Lung (tissue), 11 donors: ENCODE measurements at regions not wholly inside any gene's neighbourhood (a gene's known extent, or its start where the extent isn't known, plus 50 kb on each side); places are given as distances from the start of the nearest gene placed in this dataset.

Experiments used
- ATAC-seq: fragments of 200-7000 bp; cut with Tn5 transposase; one replicate; pipeline ENCODE4 v1.9.1; 2020; ENCODE audit warnings: moderate number of reproducible peaks; ENCODE audit not compliant: insufficient read depth, low FRiP score
- DNase-seq, 3 donors: peaks; one replicate each; pipeline ENCODE4 v3.0.0-alpha.2; 2013 to 2017
- H3K27ac ChIP-seq, 2 donors: one replicate each; pipeline ENCODE4 v1.5.1; 2013; ENCODE audit warnings: mild to moderate bottlenecking in 2 of 2, moderate library complexity in 2 of 2, control low read depth in 1 of 2, inconsistent platforms in 1 of 2, low read depth in 1 of 2, low read length in 1 of 2
- H3K27me3 ChIP-seq, 3 donors: one replicate each; pipeline ENCODE4 v1.5.1; 2013; ENCODE audit warnings: low read length in 2 of 3; ENCODE audit not compliant: control insufficient read depth in 3 of 3, insufficient read depth in 3 of 3
- H3K36me3 ChIP-seq, 4 donors: one replicate each; pipeline ENCODE4 v1.5.1; 2013; ENCODE audit warnings: low read length in 4 of 4, mild to moderate bottlenecking in 1 of 4, moderate library complexity in 1 of 4; ENCODE audit not compliant: control insufficient read depth in 4 of 4, insufficient read depth in 4 of 4
- H3K4me1 ChIP-seq, 5 donors: one replicate each; pipeline ENCODE4 v1.5.1; 2013; ENCODE audit warnings: low read length in 5 of 5, mild to moderate bottlenecking in 2 of 5, moderate library complexity in 1 of 5; ENCODE audit not compliant: control insufficient read depth in 5 of 5, insufficient read depth in 5 of 5
- H3K4me3 ChIP-seq: one replicate; pipeline ENCODE4 v1.5.1; 2013; ENCODE audit warnings: mild to moderate bottlenecking, control low read depth, moderate library complexity
- H3K9ac ChIP-seq, 2 donors: one replicate each; pipeline ENCODE4 v1.5.1; 2013; ENCODE audit warnings: low read length in 2 of 2, control low read depth in 1 of 2; ENCODE audit not compliant: insufficient read depth in 1 of 2
- H3K9me3 ChIP-seq, 4 donors: one replicate each; pipeline ENCODE4 v1.5.1; 2013; ENCODE audit warnings: low read length in 3 of 4, mild to moderate bottlenecking in 1 of 4, moderate library complexity in 1 of 4; ENCODE audit not compliant: control insufficient read depth in 4 of 4, insufficient read depth in 3 of 4
- WGBS, 2 donors: extraction: QIAGEN DNeasy Blood & Tissue Kit; methylation state at CpG; one replicate each; pipeline ENCODE4 v1.1.7; 2013; 5-methylcytosine and 5-hydroxymethylcytosine counted together
- TF ChIP-seq, protein P1 (sequence below): IDR thresholded peaks from 2 replicates; pipeline ENCODE4 v1.5.1; 2012; ENCODE audit warnings: mild to moderate bottlenecking; ENCODE audit errors: control extremely low read depth, extremely low read depth
- donor health status: control.
- donor health status: control.
- donor health status: Bipolar disorder and iron deficiency.
- donor health status: healthy.
- donor health status: DM: yes; HTN: yes; CAD: no.

DNA sequence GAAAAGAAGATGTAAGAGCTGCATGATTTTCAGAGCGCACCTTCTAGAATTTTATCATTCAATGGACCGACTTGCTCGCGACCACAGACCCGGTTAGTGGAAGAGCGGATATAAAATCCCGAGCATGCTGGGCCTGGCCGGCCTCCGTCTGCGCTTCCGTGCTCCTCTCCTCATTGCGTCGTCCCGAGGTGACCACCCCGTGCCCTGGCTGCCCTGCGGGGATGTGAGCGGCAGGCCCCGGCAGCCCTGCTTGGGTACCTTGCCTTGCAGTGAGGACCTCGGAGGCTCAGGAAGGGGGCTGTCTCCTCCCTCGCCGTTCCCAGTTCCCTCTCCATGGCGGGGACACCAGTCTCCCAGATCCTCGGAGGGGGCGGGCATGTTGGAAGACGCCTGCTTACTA lies 330.9 kb upstream of the SHH start:
- Histone ChIP-seq H3K27me3 (no peaks in the 10 kb centered on the region), H3K27ac (no peak overlapping the region), H3K4me3 (no peak overlapping the region), H3K36me3 (no peaks in the 10 kb centered on the region), H3K9ac (no peak overlapping the region), H3K4me1 (peaks cover 0 to 4% (median 0%) of the 10 kb centered on the region in 5 donors), H3K9me3 (peaks cover 0 to 7% (median 0%) of the 10 kb centered on the region in 4 donors)
- TF ChIP-seq, protein P1, sequence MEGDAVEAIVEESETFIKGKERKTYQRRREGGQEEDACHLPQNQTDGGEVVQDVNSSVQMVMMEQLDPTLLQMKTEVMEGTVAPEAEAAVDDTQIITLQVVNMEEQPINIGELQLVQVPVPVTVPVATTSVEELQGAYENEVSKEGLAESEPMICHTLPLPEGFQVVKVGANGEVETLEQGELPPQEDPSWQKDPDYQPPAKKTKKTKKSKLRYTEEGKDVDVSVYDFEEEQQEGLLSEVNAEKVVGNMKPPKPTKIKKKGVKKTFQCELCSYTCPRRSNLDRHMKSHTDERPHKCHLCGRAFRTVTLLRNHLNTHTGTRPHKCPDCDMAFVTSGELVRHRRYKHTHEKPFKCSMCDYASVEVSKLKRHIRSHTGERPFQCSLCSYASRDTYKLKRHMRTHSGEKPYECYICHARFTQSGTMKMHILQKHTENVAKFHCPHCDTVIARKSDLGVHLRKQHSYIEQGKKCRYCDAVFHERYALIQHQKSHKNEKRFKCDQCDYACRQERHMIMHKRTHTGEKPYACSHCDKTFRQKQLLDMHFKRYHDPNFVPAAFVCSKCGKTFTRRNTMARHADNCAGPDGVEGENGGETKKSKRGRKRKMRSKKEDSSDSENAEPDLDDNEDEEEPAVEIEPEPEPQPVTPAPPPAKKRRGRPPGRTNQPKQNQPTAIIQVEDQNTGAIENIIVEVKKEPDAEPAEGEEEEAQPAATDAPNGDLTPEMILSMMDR: no peak
- ATAC-seq (no peak), DNase-seq (no peak)
- 93 to 95% methylated on average over 25 of the region's 25 CpGs for WGBS, 2 donors

DNA sequence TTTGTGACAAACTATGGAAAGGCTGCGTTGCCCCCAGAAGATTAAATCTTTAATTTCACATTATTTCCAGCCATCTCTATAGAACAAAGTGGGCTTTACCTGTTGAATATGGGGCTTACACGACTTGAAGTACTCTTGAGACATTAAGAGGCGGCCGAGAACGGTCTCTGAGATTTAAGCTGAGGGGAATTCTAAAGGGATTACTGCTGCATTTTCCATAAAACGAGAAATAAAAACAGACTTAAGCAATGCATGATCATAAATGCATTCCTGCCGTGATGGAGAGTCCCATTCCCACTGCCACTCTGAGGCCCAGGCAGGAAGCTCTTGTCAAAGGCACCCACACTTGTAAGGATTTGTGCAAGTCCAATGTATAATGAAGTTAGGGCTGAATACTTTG lies 329.7 kb upstream of the SHH start:
- Histone ChIP-seq H3K4me3 (no peak overlapping the region), H3K27ac (no peak overlapping the region), H3K36me3 (no peaks in the 10 kb centered on the region), H3K4me1 (peaks cover 0 to 4% (median 0%) of the 10 kb centered on the region in 5 donors), H3K9me3 (peaks cover 0 to 7% (median 3%) of the 10 kb centered on the region in 4 donors), H3K27me3 (no peaks in the 10 kb centered on the region), H3K9ac (no peak overlapping the region)
- TF ChIP-seq, protein P1: no peak
- DNase-seq (peak; percentile 18 to 34 (median 30)), ATAC-seq (no peak)
- 66 to 77% methylated on average over 7 of the region's 7 CpGs for WGBS, 2 donors

- H3K4me1 ChIP-seq: peaks cover 0 to 4% (median 0%) of the 10 kb centered on the region in 5 donors
- peaks cover 0 to 8% (median 3%) of the 10 kb centered on the region in 4 donors for H3K9me3 ChIP-seq
- no peaks in the 10 kb centered on the region for H3K36me3 ChIP-seq
- ATAC-seq (no peak), DNase-seq (no peak)
- no peak overlapping the region for H3K27ac ChIP-seq
- no peak overlapping the region for H3K4me3 ChIP-seq
- H3K9ac ChIP-seq: no peak overlapping the region
- H3K27me3 ChIP-seq: no peaks in the 10 kb centered on the region
- TF ChIP-seq, protein P1: no peak
- 77 to 83% methylated on average over 6 of the region's 6 CpGs for WGBS, 2 donors
Measured at GRCh38 chr7:156140896-156141295, 328.6 kb upstream of the SHH start.

- no peak for DNase-seq
- no peak overlapping the region for H3K9ac ChIP-seq
- H3K27ac ChIP-seq: no peak overlapping the region
- ATAC-seq: no peak
- H3K4me1 ChIP-seq: peaks cover 0 to 4% (median 0%) of the 10 kb centered on the region in 5 donors
- H3K36me3 ChIP-seq: no peaks in the 10 kb centered on the region
- peaks cover 0 to 10% (median 3%) of the 10 kb centered on the region in 4 donors for H3K9me3 ChIP-seq
- H3K27me3 ChIP-seq: no peaks in the 10 kb centered on the region
- whole genome bisulfite sequencing, 2 donors: 61 to 71% methylated on average over 7 of the region's 7 CpGs
- no peak overlapping the region for H3K4me3 ChIP-seq
- TF ChIP-seq, protein P1: no peak
Measured at GRCh38 chr7:156140447-156140846, 328.2 kb upstream of the SHH start.
